ENCODE measurements at regions not wholly inside any gene's neighbourhood (a gene's known extent, or its start where the extent isn't known, plus 50 kb on each side); places are given as distances from the start of the nearest gene placed in this dataset.

DNA sequence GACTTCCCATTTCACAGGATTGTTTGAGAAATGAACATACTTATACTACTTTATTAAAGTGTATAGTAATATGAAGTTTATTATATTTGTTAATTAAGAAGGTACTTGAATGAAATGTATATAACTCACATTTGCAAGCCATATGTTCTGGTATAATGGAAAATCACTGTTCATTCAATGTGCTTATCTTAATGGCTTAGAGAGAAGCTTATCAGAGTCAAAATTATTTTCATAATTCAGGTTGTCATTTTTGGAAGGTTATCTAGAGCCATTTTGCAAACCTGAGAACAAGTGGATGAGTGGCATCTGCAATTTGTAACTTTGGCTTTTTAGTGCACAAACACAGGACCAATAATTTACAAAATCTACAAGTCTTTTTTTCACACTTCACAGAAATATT, 621.0 kb downstream of the ARL4A start:
- no peak for ATAC-seq
- Histone ChIP-seq H3K9me3 (peaks cover 0 to 20% (median 2%) of the 10 kb centered on the region in 12 donors), H3K36me3 (no peaks in the 10 kb centered on the region), H3K4me1 (no peaks in the 10 kb centered on the region), H3K4me3 (no peak overlapping the region), H3K27me3 (no peaks in the 10 kb centered on the region), H3K27ac (no peak overlapping the region)
- no peak for DNase-seq
- intact Hi-C loops (cut with DNase I) = no loop called here
- TF ChIP-seq POLR2A (IDR thresholded peaks at IDR 0.05) (no peak), CTCF (IDR thresholded peaks at IDR 0.05) (no peak)

GRCh38 chr7:13309535-13309934, 622.1 kb downstream of the ARL4A start:
- Histone ChIP-seq H3K36me3 (no peaks in the 10 kb centered on the region), H3K27me3 (no peaks in the 10 kb centered on the region), H3K4me3 (no peak overlapping the region), H3K9me3 (peaks cover 0 to 20% (median 2%) of the 10 kb centered on the region in 12 donors), H3K4me1 (no peaks in the 10 kb centered on the region), H3K27ac (no peak overlapping the region)
- ATAC-seq (no peak), DNase-seq (no peak)
- TF ChIP-seq POLR2A (IDR thresholded peaks at IDR 0.05) = no peak
- no peak for TF ChIP-seq CTCF (IDR thresholded peaks at IDR 0.05)
- intact Hi-C loops (cut with DNase I) = no loop called here

GRCh38 chr7:13312307-13312706, 624.9 kb downstream of the ARL4A start:
- Histone ChIP-seq H3K4me1 (no peaks in the 10 kb centered on the region), H3K27me3 (no peaks in the 10 kb centered on the region), H3K27ac (no peak overlapping the region), H3K4me3 (no peak overlapping the region), H3K36me3 (no peaks in the 10 kb centered on the region), H3K9me3 (peaks cover 0 to 20% (median 2%) of the 10 kb centered on the region in 12 donors)
- no peak for TF ChIP-seq CTCF (IDR thresholded peaks at IDR 0.05)
- no peak for TF ChIP-seq POLR2A (IDR thresholded peaks at IDR 0.05)
- WGBS, 4 donors = 83 to 87% (median 85%) methylated on average over 5 of the region's 5 CpGs
- no peak for ATAC-seq
- DNase-seq = no peak
- intact Hi-C loops (cut with DNase I) = no loop called here

GRCh38 chr7:13320333-13320732, 632.9 kb downstream of the ARL4A start:
- intact Hi-C loops (cut with DNase I) = no loop called here
- DNase-seq = no peak
- Histone ChIP-seq H3K4me1 (no peaks in the 10 kb centered on the region), H3K4me3 (no peak overlapping the region), H3K9me3 (no peaks in the 10 kb centered on the region), H3K27ac (no peak overlapping the region), H3K27me3 (no peaks in the 10 kb centered on the region), H3K36me3 (no peaks in the 10 kb centered on the region)
- TF ChIP-seq CTCF (IDR thresholded peaks at IDR 0.05) = no peak
- ATAC-seq = no peak

Measured in heart left ventricle (tissue), 16 donors.